ENCODE measurements at regions not wholly inside any gene's neighbourhood (a gene's known extent, or its start where the extent isn't known, plus 50 kb on each side); places are given as distances from the start of the nearest gene placed in this dataset.
"Not testable (repeated sequence)": the region's sequence is repeated elsewhere in the genome, so short reads cannot be mapped to it uniquely, and the experiment has no call there.

DNA sequence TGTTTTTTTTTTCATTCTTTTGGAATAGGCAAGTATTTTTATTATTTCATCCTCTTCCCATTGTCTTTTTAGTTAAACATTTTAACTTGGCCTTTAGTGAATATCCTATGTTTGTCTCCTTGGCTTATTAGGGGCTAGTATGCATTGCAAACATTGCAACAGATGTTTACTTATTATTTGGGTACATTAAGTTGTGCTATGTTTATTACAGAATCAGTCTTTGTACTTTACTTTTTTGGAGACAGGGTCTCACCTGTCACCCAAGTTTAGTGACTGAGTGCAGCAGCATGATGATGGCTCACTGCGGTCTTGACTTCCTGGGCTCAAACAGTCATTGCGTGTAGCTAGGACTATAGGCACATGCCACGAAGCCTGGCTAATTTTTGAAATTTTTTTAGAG lies 51.1 kb upstream of the NUDT6 start:
- DNase-seq (ENCODE audit: low read depth), result no peak

DNA sequence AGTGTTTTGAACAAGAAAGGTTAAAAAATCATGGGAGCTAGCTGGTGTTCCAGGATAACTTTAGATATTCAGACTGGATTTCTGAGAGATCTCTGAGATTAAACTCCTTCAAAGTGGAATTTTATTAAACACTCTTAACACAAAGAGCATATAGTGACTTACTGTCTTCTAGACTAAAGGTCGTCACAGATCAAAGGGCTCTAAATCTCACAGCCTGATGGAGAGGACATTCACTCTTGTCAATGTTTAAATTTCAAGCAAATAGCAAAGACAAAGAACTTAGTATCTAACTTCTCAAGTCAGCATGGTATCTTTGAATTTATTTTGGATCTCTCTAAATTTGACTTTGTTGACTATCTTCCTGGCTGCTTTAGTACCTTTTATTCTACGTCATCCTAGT lies 53.7 kb upstream of the NUDT6 start:
- DNase-seq (ENCODE audit: low read depth), result no peak

DNA sequence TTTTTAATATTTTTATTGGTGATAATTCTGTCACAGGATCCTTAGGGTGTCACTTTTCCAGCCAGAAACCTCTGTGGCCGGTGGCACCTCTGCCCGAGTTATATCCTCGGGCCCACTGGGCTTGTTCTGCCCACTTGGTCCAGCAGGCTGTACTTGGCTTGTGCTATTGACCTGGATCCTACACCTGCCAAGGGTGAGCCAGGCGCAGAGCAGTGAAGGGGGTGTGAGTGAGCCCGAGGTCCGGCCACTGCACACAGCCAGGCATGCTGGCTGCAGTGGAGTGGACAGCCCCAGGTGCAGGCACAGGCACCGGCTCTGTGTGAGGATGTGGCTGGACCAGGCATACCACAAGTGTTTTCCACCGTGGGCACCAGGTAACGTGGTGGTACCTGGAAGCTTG lies 54.7 kb upstream of the NUDT6 start:
- DNase-seq (ENCODE audit: low read depth), result no peak

GRCh38 chr4:122978109-122978508 lies 55.7 kb upstream of the NUDT6 start:
- no peak for DNase-seq (ENCODE audit: low read depth)

- DNase-seq (ENCODE audit: low read depth), result no peak
These were observed 56.4 kb upstream of the NUDT6 start for GRCh38 chr4:122978789-122979188.

DNA sequence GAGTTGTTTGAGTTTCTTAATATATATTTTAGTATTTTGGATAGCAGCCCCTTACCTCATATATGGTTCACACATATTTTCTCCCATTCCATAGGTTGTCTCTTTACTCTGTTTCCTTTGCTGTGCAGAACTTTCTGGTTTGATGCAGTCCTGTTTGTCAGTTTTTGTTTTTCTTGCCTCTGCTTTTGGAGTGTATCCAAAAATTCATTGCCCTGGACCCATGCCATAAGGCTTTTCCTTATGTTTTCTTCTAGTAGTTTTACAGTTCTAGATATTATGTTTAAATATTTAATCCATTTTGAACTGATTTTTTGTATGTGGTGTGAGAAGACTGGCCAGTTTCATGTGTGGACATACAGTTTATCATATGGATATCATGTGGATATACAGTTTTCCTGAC lies 58.5 kb upstream of the NUDT6 start:
- DNase-seq (ENCODE audit: low read depth), result peak; percentile 17

GRCh38 chr4:122988696-122989095 lies 66.3 kb upstream of the NUDT6 start:
- no peak for DNase-seq (ENCODE audit: low read depth)

- DNase-seq (ENCODE audit: low read depth), result no peak
These were observed 68.5 kb upstream of the NUDT6 start for GRCh38 chr4:122990891-122991290.

GRCh38 chr4:122992057-122992456 lies 69.7 kb upstream of the NUDT6 start:
- DNase-seq (ENCODE audit: low read depth), result peak; percentile 28

DNA sequence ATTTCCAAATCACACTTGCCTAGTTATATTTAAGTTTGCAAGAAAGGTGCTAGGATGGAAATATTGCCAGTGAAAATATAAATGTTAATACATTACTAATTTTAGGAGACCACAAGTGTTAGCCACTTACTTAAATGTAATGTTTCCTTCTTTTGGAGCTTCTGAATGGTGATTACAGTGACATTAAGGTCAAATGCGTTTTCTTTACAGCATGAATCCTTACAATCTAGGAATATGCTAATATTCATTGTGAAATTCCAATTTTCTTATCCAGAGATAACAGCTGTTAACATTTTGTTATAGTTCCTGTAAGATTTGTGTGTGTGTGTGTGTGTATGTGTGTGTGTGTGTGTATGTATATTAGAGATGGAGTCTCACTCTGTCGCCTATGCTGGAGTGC lies 70.2 kb upstream of the NUDT6 start:
- no peak for DNase-seq (ENCODE audit: low read depth)

DNA sequence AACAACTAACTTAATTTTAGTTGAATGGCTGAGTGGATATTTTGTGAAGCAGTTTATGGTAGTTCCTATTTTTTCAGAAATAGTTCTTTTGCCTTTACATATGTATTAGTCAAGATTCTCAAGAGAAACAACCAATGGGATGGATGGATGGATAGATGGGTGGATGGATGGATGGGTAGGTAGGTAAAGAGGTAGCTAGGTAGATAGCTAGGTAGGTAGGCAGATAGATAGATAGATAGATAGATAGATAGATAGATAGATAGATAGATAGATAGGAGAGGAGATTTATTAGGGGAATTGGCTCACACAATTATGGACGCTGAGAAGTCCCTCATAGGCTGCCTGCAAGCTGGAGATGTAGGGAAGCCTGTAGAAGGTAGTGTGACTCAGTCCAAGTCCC lies 74.0 kb upstream of the NUDT6 start:
- DNase-seq (ENCODE audit: low read depth), result no peak

DNA sequence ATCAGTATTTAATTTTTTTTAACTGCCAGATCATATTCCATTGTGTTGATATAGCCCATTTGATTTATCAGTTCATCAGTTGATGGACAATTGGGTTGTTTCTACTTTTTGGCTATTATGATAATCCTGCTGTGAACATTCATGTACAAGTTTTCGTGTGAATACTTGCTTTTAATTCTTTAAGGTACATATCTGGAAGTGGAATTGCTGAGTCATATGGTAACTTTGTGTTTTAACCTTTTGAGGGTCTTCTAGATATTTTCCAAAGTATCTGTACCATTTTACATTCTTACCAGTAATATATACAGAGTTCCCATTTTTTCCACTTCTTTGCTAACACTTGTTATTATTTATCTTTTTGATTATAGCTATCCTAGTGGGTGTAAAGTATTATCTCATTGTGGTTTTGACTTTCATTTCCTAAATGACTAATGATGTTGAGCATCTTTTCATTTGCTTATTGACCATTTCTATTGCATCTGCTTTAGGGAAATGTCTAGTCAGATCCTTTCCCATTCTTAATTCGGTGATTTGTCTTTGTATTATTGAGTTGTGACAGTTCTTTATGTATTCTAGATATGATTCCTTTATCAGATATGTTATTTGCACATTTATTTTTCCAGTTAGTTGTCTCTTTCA lies 75.2 kb upstream of the NUDT6 start:
- peak; percentile 19 for DNase-seq (ENCODE audit: low read depth)

- DNase-seq (ENCODE audit: low read depth), result not testable (repeated sequence)
These were observed 81.7 kb upstream of the NUDT6 start for GRCh38 chr4:123004079-123004478.

GRCh38 chr4:123005126-123005525 lies 82.7 kb upstream of the NUDT6 start:
- DNase-seq (ENCODE audit: low read depth), result not testable (repeated sequence)

- no peak for DNase-seq (ENCODE audit: low read depth)
These were observed 85.3 kb upstream of the NUDT6 start for GRCh38 chr4:123007679-123008078.

GRCh38 chr4:123012416-123012815 lies 90.0 kb upstream of the NUDT6 start:
- not testable (repeated sequence) for DNase-seq (ENCODE audit: low read depth)

GRCh38 chr4:123014038-123014437 lies 91.6 kb upstream of the NUDT6 start:
- no peak for DNase-seq (ENCODE audit: low read depth)

GRCh38 chr4:123017078-123017477 lies 94.7 kb upstream of the NUDT6 start:
- DNase-seq (ENCODE audit: low read depth), result no peak

DNA sequence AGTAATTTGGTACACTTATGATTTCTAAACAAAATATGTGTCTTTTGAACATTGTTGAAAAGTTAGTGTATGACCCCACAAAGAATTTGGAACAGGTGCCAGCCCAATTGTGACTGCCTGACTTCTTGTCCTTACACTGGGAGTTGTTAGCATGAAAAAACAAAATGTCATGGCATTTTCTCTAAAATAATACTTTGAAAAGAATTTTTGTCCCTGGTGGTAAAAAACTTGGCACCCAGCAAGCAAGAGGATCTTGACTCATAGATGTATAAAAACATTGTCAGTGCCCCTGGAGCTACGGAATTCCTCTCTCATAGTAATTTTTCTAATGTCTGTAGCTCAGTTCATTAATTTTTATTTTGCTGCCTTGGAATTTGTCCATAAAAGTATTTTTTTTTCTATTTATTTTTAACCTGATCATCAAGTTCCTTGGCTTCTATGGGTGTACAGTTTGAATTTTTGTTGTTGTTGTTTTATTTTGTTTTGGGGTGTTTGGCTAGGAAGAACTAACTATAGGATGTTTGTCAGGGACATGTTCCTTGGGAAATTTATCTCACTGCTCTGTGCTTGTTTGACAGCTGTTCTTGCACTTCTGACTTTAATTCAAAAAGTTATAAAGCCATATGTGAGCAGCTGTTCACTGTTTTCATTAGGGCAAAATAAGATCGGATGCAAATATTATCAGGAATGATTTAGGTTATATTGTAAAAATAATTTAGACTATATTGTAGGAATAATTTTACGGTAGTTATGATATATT lies 95.4 kb upstream of the NUDT6 start:
- DNase-seq (ENCODE audit: low read depth), result peak; percentile 69

- DNase-seq (ENCODE audit: low read depth), result no peak
These were observed 96.0 kb upstream of the NUDT6 start for GRCh38 chr4:123018396-123018775.

DNA sequence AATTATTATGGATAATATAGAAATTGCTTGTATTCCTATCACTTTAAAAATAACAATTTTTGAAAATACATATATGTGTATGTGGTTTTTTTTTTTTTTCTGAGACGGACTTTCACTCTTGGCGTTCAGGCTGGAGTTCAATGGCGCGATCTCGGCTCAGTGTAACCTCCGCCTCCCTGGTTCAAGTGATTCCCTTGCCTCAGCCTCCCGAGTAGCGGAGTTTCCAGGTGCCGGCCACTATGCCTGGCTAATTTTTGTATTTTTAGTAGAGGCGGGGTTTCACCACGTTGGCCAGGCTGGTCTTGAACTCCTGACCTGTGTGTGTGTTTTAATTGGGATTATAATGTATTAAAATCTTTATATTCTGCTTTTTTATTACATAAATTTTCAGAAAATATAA lies 97.9 kb upstream of the NUDT6 start:
- no peak for DNase-seq (ENCODE audit: low read depth)

DNA sequence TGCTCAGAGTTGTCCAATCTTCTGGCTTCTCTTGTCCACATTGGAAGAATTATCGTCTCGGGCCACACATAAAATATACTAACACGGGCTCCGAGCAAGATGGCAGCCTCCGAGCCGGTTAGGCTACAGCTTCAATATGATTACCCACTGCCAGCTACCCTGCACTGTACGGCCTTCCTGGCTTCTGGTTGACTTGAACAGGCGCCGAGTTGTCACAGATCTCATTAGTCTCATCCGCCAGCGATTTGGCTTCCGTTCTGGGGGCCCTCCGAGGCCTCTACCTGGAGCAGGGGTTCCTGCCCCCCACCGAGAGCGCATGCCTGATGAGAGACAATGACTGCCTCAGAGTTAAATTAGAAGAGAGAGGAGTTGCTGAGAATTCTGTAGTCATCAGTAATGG lies 101.2 kb upstream of the NUDT6 start:
- DNase-seq (ENCODE audit: low read depth), result no peak

DNA sequence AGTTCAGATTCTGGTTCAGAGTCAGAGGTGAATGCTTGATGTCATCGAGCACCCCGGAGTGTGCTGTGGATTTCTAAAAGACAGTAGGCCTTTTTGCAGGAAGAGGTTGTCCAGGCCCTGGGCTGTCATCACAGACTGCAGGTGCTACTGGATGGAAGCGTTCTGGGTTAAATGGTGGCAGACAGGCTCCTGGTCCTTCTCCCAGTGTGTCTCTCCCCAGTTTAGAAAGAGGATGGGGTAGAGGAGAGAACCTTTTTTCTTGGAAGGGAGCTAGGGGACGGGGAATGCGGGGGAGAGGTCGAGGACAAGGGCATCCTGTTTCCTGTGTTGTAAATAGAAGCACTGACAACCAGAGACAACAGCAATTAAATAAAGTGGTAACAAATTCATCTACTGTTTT lies 102.3 kb upstream of the NUDT6 start:
- DNase-seq (ENCODE audit: low read depth), result no peak

DNA sequence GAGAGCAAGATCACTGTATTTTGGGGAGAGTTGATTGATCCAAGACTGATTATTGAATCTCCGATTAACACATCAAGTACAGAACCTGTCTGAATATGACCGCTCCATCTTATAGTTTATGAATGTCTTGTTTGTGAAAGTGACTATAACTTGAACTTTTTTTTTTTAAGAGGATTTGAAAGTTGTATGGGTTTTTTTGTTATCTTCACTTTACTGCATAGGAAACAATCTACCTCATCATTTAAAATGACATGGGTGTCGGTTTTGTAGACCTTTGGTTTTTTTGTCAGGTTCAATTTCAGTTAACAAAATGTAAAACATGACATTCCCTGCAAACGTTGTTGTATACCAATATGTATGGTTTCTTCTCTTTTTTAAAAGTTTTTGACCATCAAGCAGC lies 103.0 kb upstream of the NUDT6 start:
- no peak for DNase-seq (ENCODE audit: low read depth)
